IPS-18c (cell line): ENCODE measurements at regions not wholly inside any gene's neighbourhood (a gene's known extent, or its start where the extent isn't known, plus 50 kb on each side); places are given as distances from the start of the nearest gene placed in this dataset.
"Not testable (repeated sequence)": the region's sequence is repeated elsewhere in the genome, so short reads cannot be mapped to it uniquely, and the experiment has no call there.

Source experiments
- H3K4me3 ChIP-seq: 2 replicates; pipeline ENCODE4 v1.7.0; 2013; ENCODE audit warnings: low read depth, mild to moderate bottlenecking, low read length, moderate library complexity; ENCODE audit not compliant: insufficient read depth
- H3K9me3 ChIP-seq: one replicate; pipeline ENCODE4 v1.6.1; 2013; ENCODE audit warnings: mild to moderate bottlenecking, low read length, moderate library complexity; ENCODE audit not compliant: control insufficient read depth, insufficient read depth

DNA sequence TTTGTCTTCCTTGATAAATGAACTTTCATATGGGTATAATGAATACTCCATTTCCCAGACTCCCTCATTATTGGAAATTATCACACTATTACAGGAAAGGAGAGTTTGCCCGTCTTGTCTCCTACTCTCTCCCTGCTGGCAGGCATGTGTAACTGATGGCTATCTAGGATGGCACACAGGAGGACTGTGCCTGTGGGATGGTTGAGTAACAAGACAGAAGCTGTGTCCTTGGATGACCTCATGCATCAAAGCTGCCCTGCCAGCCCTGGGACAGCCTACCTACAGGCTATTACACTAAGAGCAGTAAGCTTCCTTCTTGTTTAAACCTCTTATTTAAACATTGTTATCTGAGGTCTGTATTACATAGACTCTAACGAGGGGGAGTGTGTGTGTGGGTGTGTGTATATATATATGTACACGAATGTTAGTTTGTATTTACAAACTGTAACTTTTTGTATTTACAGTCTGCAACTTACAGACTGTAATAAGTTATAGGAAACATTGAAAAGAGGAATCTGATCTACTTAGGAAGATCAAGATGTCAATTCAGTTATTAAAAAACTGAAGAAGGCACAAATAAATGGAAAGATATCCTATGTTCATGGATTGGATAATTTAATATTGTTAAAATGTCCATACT, 247.6 kb upstream of the ACO1 start:
- H3K9me3 ChIP-seq = no peaks in the 10 kb centered on the region
- no peak overlapping the region for H3K4me3 ChIP-seq

DNA sequence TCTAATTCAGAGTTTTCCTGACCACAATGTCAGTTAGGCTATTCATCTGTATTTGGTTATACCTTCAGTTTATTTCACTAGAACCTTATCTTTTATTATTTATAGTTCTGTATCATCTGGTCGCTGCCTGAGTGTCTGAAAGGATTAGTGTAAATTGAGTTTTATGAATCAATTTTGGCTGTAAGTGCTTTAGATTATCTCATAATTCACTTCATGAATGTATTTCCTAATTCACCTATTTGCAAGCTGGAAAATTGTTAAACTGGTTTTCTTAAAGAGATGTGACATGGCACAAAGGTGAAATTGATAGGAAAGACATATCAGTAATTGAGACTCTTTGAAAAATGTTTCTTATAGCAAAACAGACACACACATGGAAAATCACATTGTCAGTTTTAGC, 242.4 kb upstream of the ACO1 start:
- no peak overlapping the region for H3K4me3 ChIP-seq
- H3K9me3 ChIP-seq = peaks cover 3% of the 10 kb centered on the region

GRCh38 chr9:32148553-32148952, 235.9 kb upstream of the ACO1 start:
- H3K9me3 ChIP-seq, H3K4me3 ChIP-seq: not testable (repeated sequence)

GRCh38 chr9:32161209-32161608, 223.2 kb upstream of the ACO1 start:
- Histone ChIP-seq H3K9me3 (no peaks in the 10 kb centered on the region), H3K4me3 (no peak overlapping the region)

- Histone ChIP-seq H3K4me3 (no peak overlapping the region), H3K9me3 (no peaks in the 10 kb centered on the region)
Measured at GRCh38 chr9:32161720-32162119, 222.7 kb upstream of the ACO1 start.

DNA sequence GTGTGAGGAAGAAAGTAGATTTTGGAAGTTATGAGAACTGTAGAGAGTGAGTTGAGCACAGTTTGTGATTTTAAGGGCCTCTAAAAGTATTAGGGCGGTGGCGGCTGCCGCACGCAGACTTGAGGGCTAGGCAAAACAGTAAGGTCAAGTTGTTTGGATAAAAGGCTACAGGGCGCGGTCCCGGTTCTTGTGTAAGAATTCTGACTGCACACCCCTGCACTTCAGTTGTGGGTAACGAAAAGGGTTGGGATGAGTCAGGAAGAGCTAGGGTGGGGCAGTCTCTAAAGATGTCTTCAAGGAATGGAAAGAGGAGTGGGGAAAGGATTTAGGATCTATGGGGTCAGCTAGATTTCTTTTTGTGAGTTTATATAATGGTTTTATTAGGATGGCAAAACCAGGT, 218.1 kb upstream of the ACO1 start:
- H3K9me3 ChIP-seq, H3K4me3 ChIP-seq: not testable (repeated sequence)

DNA sequence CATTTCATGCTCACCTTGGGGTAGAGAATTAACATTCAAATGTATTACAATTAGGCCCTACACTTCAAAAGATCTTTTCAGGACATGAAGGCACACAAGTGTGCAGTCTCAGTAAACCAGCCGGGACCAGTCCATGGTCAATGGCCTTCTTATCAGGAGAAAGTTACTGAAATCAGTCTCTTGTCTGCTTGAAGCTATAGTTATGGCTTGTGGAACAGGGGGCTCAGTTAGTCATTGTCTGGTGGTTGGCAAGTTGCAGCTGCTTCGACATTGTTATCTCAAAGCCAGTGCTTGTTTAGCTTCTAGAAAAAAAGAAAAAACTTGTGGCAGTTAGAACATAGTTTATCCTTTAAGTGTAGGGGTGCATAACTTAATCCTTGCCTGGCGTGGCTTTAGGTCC, 213.1 kb upstream of the ACO1 start:
- no peak overlapping the region for H3K4me3 ChIP-seq
- no peaks in the 10 kb centered on the region for H3K9me3 ChIP-seq

GRCh38 chr9:32172256-32172655, 212.2 kb upstream of the ACO1 start:
- Histone ChIP-seq H3K4me3 (no peak overlapping the region), H3K9me3 (no peaks in the 10 kb centered on the region)

DNA sequence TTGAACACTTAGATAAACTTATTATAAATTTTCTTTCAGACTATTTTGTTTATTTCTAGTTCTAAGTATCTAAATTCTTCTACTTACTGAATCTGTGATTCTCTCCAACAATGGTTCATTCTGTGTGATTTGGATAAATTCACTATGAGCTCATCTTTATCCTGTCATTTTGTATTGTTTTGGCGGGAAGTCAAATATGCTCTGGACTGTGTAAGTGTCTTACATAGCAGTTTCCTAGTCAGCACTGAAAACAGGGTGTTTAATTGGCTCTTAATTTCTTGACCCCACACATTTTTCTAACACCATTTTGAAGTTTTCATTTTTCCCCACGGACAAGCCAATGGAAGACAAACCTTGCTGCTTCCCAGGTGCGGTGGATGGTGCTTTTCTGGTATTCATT, 207.0 kb upstream of the ACO1 start:
- Histone ChIP-seq H3K4me3 (no peak overlapping the region), H3K9me3 (no peaks in the 10 kb centered on the region)

- H3K4me3 ChIP-seq = no peak overlapping the region
Measured at GRCh38 chr9:32180597-32180996, 203.8 kb upstream of the ACO1 start.

DNA sequence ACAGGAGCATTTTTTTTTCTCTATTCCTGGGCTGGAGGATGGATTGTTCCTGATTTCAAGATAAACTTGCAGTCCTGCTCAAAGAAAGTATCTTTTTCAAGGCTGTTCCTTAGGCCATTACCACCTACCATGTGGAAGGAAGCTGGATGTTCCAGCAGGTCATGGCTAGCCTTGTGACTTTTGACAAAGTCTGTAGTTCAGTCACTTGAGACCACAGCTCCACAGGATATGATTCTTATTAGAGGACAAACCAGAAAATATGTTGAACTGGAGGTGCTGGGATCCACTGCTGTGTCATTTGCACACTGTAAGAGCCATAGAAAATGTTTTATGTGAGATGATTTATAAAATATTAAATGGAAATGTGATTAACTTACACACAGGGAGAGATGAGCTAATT, 184.2 kb upstream of the ACO1 start:
- Histone ChIP-seq H3K4me3 (no peak overlapping the region), H3K9me3 (no peaks in the 10 kb centered on the region)

More at GRCh38 chr9:32180597-32180996, 203.8 kb upstream of the ACO1 start:
- no peaks in the 10 kb centered on the region for H3K9me3 ChIP-seq

- H3K4me3 ChIP-seq = no peak overlapping the region
- H3K9me3 ChIP-seq = no peaks in the 10 kb centered on the region
Measured at GRCh38 chr9:32200896-32201295, 183.5 kb upstream of the ACO1 start.

- H3K9me3 ChIP-seq, H3K4me3 ChIP-seq: not testable (repeated sequence)
Measured at GRCh38 chr9:32209164-32209563, 175.3 kb upstream of the ACO1 start.

DNA sequence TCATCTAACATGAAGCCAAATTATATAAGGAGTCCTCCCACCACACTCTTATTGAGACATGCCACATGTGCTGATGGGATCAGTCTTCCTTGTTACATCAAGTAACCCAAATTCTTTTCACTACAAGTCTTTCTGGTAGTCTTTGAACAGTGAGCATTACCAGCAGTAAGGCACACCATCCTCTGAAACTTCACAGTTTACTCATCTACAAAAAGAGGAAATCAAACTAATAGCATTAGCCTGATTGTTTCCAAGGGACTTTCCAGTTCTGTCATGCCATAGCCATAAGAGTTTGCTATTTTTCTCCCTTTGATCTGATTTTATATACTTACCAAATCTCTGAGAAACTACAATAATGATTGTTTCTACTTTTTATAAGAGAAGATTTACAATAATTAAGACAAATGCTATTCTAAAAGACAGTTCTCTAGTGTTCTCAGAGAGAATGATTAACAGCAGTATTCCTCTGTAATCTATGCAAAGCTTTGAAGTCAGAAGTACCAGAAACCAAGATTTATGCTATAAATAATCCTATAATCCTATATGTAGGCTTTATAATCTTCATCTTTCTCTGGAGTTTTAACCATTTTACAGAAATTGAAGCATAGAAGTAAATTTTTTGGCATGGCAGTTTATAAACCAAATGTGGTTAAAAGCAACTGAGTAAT, 166.2 kb upstream of the ACO1 start:
- Histone ChIP-seq H3K9me3 (no peaks in the 10 kb centered on the region), H3K4me3 (no peak overlapping the region)

- H3K9me3 ChIP-seq = no peaks in the 10 kb centered on the region
- no peak overlapping the region for H3K4me3 ChIP-seq
Measured at GRCh38 chr9:32220750-32221149, 163.7 kb upstream of the ACO1 start.

- Histone ChIP-seq H3K4me3 (no peak overlapping the region), H3K9me3 (no peaks in the 10 kb centered on the region)
Measured at GRCh38 chr9:32234451-32234850, 150.0 kb upstream of the ACO1 start.

- no peaks in the 10 kb centered on the region for H3K9me3 ChIP-seq
- H3K4me3 ChIP-seq = no peak overlapping the region
Measured at GRCh38 chr9:32247168-32247567, 137.3 kb upstream of the ACO1 start.

DNA sequence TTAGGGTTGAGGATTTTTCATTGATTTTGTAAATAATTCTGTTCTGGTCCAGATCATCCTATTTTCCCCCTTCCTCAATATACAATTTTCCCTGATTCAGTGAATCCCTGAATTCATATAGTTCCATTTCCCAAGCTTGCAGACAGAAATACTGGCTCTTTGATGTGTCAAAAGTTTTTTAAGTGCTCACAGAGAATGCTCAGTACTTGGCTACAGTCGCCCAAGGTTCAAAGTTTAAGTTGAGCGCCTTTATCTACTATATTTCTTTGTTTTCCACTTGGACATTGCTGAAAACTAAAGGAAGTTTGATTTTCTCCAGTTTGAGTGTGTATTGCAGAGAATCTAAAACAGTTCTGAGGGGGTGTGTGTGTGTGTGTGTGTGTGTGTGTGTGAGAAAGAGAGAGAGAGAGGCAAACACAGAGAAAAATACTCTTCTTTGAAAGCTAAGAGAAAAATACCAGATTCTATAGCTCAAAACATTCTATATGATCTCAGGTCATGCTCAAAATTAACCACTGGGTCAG, 136.2 kb upstream of the ACO1 start:
- Histone ChIP-seq H3K9me3 (no peaks in the 10 kb centered on the region), H3K4me3 (no peak overlapping the region)

- Histone ChIP-seq H3K9me3 (no peaks in the 10 kb centered on the region), H3K4me3 (no peak overlapping the region)
Measured at GRCh38 chr9:32251539-32251938, 132.9 kb upstream of the ACO1 start.
